Fibroblast of the conjunctiva (primary cell): ENCODE measurements at regions not wholly inside any gene's neighbourhood (a gene's known extent, or its start where the extent isn't known, plus 50 kb on each side); places are given as distances from the start of the nearest gene placed in this dataset.
"Not testable (repeated sequence)": the region's sequence is repeated elsewhere in the genome, so short reads cannot be mapped to it uniquely, and the experiment has no call there.

Experiments used
- DNase-seq: peaks from one replicate; pipeline ENCODE4 v3.0.0-alpha.2; 2010; ENCODE audit warnings: low read depth

GRCh38 chr3:103787164-103787871 lies 1352.5 kb downstream of the ZPLD1 start:
- no peak for DNase-seq

DNA sequence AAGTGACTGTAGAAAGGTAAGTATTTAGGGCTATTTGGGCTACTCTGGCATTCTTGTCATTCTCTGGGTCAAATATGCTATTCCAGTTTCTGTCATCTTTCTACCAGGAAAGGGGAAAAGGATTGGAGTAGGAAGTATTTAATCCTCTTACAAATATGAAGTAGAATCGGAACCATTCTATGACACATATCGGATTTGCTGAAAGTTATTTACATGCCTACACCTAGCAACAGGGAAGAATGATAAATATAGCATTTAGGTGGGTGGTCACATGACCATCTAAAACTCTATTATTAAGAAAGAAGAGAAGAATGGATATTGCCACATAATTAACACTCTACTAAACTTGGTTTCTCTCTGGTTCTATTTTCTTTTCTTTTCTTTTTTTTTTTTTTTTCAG lies 1353.1 kb downstream of the ZPLD1 start:
- DNase-seq, result no peak

DNA sequence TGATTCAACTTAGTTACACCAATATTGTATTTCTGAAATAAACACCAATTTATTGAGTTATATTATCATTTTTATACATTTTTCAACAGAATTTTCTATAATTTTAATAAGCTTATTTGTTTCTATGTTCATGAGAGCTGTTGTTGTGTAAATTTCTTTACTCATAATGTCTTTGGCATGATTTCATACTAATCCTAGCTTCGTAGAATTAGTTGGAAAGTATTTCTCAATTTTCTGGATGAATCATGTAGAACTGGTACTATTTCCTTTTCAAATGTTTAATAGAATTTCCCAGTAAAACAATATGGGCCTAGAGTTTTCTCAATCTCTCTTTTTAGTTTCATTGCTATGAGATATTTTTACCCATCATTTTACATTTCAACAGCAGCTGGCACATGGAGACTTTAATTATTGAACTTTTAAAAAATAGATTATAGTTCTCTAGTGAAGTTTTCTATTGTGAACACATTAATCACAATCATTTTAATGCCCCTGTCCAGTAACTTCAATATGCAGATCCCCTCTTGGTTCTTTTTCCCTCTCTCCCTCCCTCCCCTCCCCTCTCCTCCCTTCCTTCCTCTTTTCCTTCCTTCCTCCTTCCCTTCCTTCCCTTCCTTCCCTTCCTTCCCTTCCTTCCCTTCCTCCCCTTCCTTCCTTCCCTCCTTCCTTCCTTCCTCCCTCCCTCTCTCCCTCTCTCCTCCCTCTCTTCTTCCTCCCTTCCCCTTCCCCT lies 1357.1 kb downstream of the ZPLD1 start:
- no peak for DNase-seq

DNA sequence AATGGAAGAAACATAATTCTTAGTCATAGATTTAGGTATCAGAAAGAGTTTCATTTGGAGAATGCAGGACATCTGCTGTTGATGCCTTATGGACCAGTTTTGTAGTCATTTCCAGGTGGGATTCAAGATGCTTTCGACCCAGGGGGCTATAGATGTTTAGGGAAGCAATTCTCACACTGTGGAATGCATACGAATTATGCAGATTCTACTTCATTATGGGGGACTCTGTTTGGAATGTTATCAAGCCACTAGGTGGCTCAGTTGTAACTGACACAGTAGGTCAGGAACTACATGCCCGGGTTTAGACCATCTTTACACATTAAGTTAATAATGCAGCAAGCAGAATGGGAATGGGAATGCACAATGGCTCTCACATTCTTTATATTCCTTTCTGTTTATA lies 1359.8 kb downstream of the ZPLD1 start:
- DNase-seq, result no peak

GRCh38 chr3:103796068-103796467 lies 1361.3 kb downstream of the ZPLD1 start:
- no peak for DNase-seq

- no peak for DNase-seq
Measured at GRCh38 chr3:103803787-103804186, 1369.0 kb downstream of the ZPLD1 start.

- DNase-seq, result no peak
Measured at GRCh38 chr3:103810167-103810566, 1375.4 kb downstream of the ZPLD1 start.

DNA sequence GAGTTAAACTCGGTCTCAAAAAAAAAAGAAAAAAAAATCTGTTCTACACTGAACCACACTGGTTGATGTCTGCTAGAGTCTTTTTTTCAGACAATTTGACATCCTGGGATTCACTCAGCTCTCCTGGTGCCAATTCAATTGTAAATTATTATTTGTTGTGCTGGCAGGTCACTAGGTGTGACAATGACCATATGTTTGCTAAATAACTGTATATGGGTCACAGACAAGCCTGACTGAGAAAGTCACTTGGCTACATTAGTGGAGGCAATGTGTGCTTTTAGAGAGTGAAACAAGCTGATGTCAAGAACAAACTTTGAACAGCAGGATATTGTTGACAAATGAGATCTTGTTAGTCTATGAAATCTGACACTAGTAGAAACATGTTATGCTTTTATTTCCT lies 1379.1 kb downstream of the ZPLD1 start:
- DNase-seq, result no peak

- no peak for DNase-seq
Measured at GRCh38 chr3:103818398-103818797, 1383.6 kb downstream of the ZPLD1 start.

- DNase-seq, result no peak
Measured at GRCh38 chr3:103818800-103819199, 1384.0 kb downstream of the ZPLD1 start.

DNA sequence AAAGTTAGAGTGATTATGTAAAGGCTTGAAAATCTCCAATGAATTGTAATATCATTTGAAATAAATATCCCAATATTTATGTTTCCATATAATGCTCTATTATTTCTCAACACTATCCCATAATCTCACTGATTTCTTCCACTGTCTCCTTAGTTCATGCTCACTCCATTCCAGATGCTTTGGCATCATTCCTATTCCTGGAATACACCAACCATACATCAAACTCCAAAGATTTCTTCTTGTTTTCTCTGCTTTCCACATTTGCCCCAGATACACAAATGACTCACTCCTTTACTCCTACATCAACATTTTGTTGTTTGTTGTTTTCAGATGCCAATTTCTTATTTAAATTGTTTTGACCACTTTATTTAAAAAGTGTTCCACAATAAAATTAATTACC lies 1390.8 kb downstream of the ZPLD1 start:
- no peak for DNase-seq

DNA sequence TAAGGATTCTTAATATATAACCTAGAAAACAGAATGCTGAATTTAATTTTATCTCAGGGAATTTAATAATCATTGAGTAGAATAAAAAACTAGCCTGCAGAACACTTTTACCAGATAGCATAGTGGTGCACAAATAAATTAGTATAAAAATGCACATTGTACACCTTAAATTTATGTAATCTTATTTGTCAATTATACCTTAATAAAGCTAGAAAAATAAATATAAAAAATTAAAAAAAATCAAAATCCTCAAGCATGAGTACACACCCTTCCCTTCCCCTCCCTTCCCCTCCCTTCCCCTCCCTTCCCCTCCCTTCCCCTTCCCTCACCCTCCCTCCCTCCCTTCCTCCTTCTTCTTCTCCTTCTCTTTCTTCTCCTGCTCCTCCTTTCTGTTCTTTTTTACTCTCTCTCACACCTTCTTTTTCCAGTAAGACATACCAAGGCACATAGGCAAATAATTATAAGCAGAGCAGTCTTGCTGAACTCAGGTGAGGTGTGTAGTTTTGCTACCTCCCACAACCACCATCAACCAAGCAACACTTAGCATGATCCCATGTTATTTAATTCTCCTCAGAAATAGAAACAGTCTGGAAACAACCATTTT lies 1395.0 kb downstream of the ZPLD1 start:
- no peak for DNase-seq

GRCh38 chr3:103847081-103848062 lies 1412.6 kb downstream of the ZPLD1 start:
- DNase-seq, result no peak

DNA sequence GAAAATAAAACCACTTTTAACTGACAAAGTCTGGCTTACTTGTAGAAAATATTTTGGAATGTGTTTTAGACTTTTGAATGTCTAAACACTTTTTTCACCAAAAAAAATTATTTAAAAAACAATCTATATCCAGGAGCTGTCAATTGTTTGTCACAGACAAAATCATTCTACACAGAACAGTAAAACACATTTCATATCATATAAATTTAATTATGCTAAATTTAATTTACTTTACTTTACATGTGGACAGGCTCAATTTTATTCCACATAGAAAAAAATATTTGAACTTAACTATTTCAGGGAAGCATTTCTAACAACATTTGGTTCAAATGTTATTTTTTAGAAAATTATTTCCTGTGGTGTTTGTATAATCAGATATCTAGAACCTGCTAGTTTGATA lies 1417.0 kb downstream of the ZPLD1 start:
- no peak for DNase-seq

GRCh38 chr3:103862415-103862814 lies 1427.6 kb downstream of the ZPLD1 start:
- DNase-seq, result no peak

DNA sequence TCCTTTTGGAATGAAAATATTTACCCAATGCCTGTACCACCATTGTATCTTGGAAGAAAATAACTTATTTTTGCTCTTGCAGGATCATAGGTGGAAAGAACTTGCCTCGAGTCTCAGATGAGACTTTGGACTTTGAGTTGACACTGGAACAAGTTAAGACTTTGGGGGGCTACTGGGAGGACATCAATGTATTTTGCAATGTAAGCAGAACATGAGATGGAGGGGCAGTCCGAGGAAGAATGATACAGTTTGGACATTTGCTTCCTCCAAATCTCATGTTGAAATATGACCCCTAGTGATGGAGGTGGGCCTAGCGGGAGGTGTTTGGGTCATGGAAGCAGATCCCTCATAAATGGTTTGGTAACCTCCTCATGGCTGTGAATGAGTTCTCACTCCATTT lies 1428.6 kb downstream of the ZPLD1 start:
- no peak for DNase-seq

DNA sequence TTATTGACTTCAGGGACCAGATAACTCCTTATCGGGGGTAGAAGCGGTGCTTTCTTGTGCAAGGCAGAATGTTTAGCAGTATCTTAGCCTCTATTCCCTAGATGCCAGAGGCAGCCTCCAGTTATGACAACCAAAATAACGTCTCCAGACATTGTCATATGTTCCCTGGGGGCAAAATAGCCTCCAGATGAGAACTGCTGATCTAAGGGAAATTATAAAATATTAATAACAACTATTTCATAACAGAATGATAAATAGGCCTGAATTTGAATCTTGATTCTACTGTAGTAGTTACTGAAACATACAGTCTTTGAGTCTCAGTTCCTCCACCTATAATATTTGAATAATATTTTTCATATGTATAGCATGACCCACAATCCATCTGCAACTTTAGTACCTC lies 1431.3 kb downstream of the ZPLD1 start:
- no peak for DNase-seq

DNA sequence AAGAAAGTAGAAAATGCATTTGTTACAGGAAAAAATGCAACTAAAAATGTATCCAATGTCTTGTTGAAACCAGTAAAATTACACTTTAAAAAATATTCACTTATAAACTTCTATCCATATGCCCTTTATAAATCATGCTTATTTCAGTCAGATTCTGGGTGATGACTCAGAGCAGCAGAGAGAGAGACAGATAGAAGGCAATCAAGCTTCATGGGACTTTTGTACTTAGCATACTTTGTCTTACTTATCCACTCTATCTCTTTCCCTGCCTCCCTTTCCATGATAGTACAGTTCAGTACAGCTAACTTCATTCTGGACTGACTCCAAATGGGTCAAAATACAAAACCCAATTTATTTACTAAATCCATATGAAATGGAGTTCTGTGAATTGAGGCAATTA lies 1438.2 kb downstream of the ZPLD1 start:
- no peak for DNase-seq

DNA sequence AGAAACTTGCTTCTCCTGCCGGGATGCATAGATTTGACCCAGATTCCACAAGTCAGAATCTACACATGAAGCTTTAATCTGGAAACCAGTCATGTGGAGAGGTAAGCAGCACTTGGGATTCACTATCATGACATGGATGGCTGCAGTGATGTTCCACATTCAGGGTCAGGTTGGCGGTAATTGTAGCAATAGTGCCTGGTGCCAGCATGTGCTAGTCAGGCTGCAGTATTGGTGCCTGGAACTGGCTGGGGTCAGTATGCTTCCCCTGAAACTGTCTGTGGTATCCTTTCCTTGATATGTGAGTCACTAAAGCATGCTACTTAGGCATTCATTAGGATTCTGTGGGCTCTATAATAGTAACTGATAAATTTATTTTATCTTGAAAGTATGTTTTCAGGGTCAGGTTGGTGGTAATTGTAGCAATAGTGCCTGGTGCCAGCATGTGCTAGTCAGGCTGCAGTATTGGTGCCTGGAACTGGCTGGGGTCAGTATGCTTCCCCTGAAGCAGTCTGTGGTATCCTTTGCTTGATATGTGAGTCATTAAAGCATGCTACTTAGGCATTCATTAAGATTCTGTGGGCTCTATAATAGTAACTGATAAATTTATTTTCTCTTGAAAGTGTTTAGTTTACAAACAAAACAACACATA lies 1439.2 kb downstream of the ZPLD1 start:
- no peak for DNase-seq

GRCh38 chr3:103881809-103882208 lies 1447.0 kb downstream of the ZPLD1 start:
- not testable (repeated sequence) for DNase-seq

GRCh38 chr3:103889675-103890074 lies 1454.9 kb downstream of the ZPLD1 start:
- DNase-seq, result no peak
